HepG2 (cell line): ENCODE measurements at regions not wholly inside any gene's neighbourhood (a gene's known extent, or its start where the extent isn't known, plus 50 kb on each side); places are given as distances from the start of the nearest gene placed in this dataset.

Source experiments
- ELF4 ChIP-seq: sonication (generic); formaldehyde crosslinking; IDR thresholded peaks from 2 replicates; pipeline ENCODE4 v1.5.0; 2020; ENCODE audit warnings: missing genetic modification reagents, mild to moderate bottlenecking, moderate library complexity, borderline replicate concordance
- FOXA3 ChIP-seq: IDR thresholded peaks from 2 replicates; pipeline ENCODE4 v1.6.1; 2016; ENCODE audit warnings: missing genetic modification reagents, missing compliant biosample characterization
- JUN ChIP-seq: sonication (generic); formaldehyde crosslinking; IDR thresholded peaks from 2 replicates; pipeline ENCODE4 v1.4.0; 2020; ENCODE audit warnings: mild to moderate bottlenecking, missing genetic modification reagents
- MXD1 ChIP-seq: sonication (generic); formaldehyde crosslinking; IDR thresholded peaks from 2 replicates; pipeline ENCODE4 v1.4.0; 2020; ENCODE audit warnings: mild to moderate bottlenecking, missing genetic modification reagents
- POLR2A ChIP-seq, 2 experiments: IDR thresholded peaks; 2 replicates each; pipeline ENCODE4 v1.6.1; 2011; ENCODE audit warnings: low read depth in 2 of 2, low read length in 2 of 2, mild to moderate bottlenecking in 1 of 2, moderate library complexity in 1 of 2; ENCODE audit not compliant: insufficient read depth in 1 of 2
- SNAI1 ChIP-seq: sonication (generic); formaldehyde crosslinking; IDR thresholded peaks from 2 replicates; pipeline ENCODE4 v1.5.0; 2020; ENCODE audit warnings: mild to moderate bottlenecking, missing genetic modification reagents, borderline replicate concordance
- YEATS4 ChIP-seq: sonication (generic); formaldehyde crosslinking; IDR thresholded peaks from 2 replicates; pipeline ENCODE4 v1.4.0; 2020; ENCODE audit warnings: missing genetic modification reagents, borderline replicate concordance
- ZNF792 ChIP-seq: IDR thresholded peaks from 2 replicates; pipeline ENCODE4 v1.6.1; 2016
- TF ChIP-seq, protein P1 (sequence below): sonication (generic); formaldehyde crosslinking; IDR thresholded peaks from 2 replicates; pipeline ENCODE4 v1.5.0; 2020; ENCODE audit warnings: mild to moderate bottlenecking, missing genetic modification reagents, moderate library complexity
- TF ChIP-seq, protein P2 (sequence below): sonication (generic); formaldehyde crosslinking; IDR thresholded peaks from 2 replicates; pipeline ENCODE4 v1.9.0; 2022; ENCODE audit warnings: missing genetic modification reagents, mild to moderate bottlenecking, borderline replicate concordance

DNA sequence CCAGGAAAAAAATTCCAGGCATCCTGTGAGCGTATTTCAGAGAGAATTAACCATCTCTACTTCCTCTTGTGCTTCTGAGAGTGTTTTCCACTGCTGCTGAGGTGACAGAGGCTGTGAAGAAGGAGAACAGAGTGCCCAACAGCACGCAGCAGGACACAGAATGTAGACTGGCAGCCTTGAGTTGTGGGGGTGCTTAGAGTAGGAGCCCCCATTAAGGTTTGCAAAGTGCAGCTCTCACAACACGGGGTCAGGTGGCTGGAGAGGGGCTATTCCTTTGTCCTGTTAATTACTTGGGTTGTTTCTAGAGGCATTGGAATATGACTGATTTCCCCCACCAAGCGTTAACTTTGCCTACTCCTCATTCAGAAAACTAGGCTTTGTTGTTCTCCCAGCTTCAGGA lies 370.6 kb downstream of the TSHZ3 start:
- TF ChIP-seq, protein P1, sequence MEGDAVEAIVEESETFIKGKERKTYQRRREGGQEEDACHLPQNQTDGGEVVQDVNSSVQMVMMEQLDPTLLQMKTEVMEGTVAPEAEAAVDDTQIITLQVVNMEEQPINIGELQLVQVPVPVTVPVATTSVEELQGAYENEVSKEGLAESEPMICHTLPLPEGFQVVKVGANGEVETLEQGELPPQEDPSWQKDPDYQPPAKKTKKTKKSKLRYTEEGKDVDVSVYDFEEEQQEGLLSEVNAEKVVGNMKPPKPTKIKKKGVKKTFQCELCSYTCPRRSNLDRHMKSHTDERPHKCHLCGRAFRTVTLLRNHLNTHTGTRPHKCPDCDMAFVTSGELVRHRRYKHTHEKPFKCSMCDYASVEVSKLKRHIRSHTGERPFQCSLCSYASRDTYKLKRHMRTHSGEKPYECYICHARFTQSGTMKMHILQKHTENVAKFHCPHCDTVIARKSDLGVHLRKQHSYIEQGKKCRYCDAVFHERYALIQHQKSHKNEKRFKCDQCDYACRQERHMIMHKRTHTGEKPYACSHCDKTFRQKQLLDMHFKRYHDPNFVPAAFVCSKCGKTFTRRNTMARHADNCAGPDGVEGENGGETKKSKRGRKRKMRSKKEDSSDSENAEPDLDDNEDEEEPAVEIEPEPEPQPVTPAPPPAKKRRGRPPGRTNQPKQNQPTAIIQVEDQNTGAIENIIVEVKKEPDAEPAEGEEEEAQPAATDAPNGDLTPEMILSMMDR, result no peak
- TF ChIP-seq FOXA3 (CRISPR knock-in tag) (no peak), SNAI1 (no peak), YEATS4 (no peak), JUN (CRISPR knock-in tag) (no peak), ELF4 (no peak), POLR2A (IDR thresholded peaks at IDR 0.05; ENCODE audit: insufficient read depth in 1 of 2, low read depth in 2 of 2, low read length in 2 of 2) (no peak), ZNF792 (no peak), MXD1 (CRISPR knock-in tag) (no peak)
- TF ChIP-seq, protein P2, sequence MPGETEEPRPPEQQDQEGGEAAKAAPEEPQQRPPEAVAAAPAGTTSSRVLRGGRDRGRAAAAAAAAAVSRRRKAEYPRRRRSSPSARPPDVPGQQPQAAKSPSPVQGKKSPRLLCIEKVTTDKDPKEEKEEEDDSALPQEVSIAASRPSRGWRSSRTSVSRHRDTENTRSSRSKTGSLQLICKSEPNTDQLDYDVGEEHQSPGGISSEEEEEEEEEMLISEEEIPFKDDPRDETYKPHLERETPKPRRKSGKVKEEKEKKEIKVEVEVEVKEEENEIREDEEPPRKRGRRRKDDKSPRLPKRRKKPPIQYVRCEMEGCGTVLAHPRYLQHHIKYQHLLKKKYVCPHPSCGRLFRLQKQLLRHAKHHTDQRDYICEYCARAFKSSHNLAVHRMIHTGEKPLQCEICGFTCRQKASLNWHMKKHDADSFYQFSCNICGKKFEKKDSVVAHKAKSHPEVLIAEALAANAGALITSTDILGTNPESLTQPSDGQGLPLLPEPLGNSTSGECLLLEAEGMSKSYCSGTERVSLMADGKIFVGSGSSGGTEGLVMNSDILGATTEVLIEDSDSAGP (CRISPR knock-in tag), result no peak
